ENCODE measurements at regions not wholly inside any gene's neighbourhood (a gene's known extent, or its start where the extent isn't known, plus 50 kb on each side); places are given as distances from the start of the nearest gene placed in this dataset.

- no peak for TF ChIP-seq CTCF (conservative IDR thresholded peaks at IDR 0.05)
- no peak for TF ChIP-seq ZFX (IDR thresholded peaks at IDR 0.05)
Measured at GRCh38 chr6:112576423-112576822, 229.3 kb downstream of the RFPL4B start.

All from C4-2B (cell line).